ENCODE measurements at regions not wholly inside any gene's neighbourhood (a gene's known extent, or its start where the extent isn't known, plus 50 kb on each side); places are given as distances from the start of the nearest gene placed in this dataset.

DNA sequence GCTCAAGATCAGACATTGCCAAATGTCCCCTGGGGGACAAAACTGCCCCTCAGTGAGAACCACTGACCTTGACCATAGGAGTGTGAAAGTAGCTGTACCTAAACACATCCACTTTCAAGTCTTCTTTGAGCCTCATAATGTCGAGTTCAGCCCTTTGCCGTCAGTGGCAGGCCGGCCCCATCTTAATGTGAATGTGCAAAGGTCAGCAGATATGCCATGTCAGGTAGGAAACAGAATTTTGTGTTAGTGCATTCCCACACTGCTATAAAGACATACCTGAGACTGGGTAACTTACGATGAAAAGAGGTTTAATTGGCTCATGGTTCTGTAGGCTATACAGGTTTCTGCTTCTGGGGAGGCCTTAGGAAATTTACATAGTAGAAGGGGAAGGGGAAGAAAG is 95.1 kb upstream of the PIRT start:
- no peak for TF ChIP-seq L3MBTL2 (conservative IDR thresholded peaks at IDR 0.05)
- TF ChIP-seq ZNF384 (IDR thresholded peaks at IDR 0.05), result no peak
- TF ChIP-seq CTBP1 (IDR thresholded peaks at IDR 0.05; ENCODE audit: borderline replicate concordance), result no peak
- no peak for TF ChIP-seq LEF1 (IDR thresholded peaks at IDR 0.05; ENCODE audit: borderline replicate concordance)
- TF ChIP-seq FOXK2 (IDR thresholded peaks at IDR 0.05), result no peak
- TF ChIP-seq SUZ12 (IDR thresholded peaks at IDR 0.05), result no peak
- CTCF ChIA-PET, result no interaction called here
- POLR2A ChIA-PET, result no interaction called here
- DNase-seq (ENCODE audit: extremely low spot score), result no peak

DNA sequence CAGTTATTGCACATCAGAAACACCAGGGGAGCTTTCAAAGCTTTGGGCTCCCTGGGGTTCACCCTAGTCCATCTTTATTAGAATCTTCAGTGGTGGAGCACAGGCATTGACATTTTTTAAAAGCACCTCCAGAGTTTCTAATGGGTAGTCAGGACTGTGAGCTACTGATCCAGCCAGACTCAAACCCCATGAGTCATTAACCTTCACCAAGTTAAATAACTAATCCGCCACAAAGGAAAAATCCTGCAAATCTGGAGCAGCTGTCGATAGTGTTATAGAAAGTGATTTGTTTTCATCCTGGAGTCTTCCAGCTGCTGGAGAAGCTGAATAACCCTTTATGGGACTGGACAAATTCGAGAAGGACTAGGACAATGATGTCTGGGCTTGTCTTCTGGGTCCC is 93.2 kb upstream of the PIRT start:
- POLR2A ChIA-PET, result no interaction called here
- CTCF ChIA-PET, result no interaction called here
- no peak for TF ChIP-seq FOXA1 (IDR thresholded peaks at IDR 0.05)
- TF ChIP-seq, protein P1, sequence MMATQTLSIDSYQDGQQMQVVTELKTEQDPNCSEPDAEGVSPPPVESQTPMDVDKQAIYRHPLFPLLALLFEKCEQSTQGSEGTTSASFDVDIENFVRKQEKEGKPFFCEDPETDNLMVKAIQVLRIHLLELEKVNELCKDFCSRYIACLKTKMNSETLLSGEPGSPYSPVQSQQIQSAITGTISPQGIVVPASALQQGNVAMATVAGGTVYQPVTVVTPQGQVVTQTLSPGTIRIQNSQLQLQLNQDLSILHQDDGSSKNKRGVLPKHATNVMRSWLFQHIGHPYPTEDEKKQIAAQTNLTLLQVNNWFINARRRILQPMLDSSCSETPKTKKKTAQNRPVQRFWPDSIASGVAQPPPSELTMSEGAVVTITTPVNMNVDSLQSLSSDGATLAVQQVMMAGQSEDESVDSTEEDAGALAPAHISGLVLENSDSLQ (IDR thresholded peaks at IDR 0.05), result no peak
- no peak for TF ChIP-seq FOXM1 (IDR thresholded peaks at IDR 0.05; ENCODE audit: borderline replicate concordance)
- TF ChIP-seq NFRKB (IDR thresholded peaks at IDR 0.05), result no peak
- no peak for TF ChIP-seq LEF1 (IDR thresholded peaks at IDR 0.05; ENCODE audit: borderline replicate concordance)
- TF ChIP-seq ELF4 (IDR thresholded peaks at IDR 0.05), result no peak
- no peak for TF ChIP-seq ARNT (IDR thresholded peaks at IDR 0.05)
- TF ChIP-seq SUZ12 (IDR thresholded peaks at IDR 0.05), result no peak
- no peak for TF ChIP-seq SP1 (IDR thresholded peaks at IDR 0.05)
- TF ChIP-seq HDGF (IDR thresholded peaks at IDR 0.05; ENCODE audit: borderline replicate concordance), result no peak
- TF ChIP-seq FOXK2 (IDR thresholded peaks at IDR 0.05), result no peak
- TF ChIP-seq BHLHE40 (IDR thresholded peaks at IDR 0.05; ENCODE audit: borderline replicate concordance), result no peak
- TF ChIP-seq CTBP1 (IDR thresholded peaks at IDR 0.05; ENCODE audit: borderline replicate concordance), result no peak
- no peak for DNase-seq (ENCODE audit: extremely low spot score)

DNA sequence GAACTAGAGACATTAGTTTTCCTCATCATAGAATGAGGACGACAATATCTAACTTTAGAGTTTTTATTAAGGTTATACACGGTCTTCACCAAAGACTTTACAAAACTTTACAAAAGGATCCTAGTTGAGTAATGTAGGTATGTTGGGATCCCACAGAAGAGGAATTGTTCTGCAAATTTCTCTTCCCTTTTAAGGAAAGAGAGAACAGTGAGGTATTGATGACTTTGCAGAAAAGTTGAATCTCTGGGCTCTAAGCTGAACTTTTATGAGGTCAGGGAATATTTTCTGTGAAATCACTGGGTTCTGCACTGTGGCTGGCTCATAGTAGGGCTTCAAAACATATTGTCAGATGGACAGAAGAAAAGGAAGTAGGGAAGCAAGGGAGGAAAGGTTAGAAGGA is 89.8 kb upstream of the PIRT start:
- ChIA-PET CTCF (no interaction called here), POLR2A (no interaction called here)
- no peak for TF ChIP-seq CTBP1 (IDR thresholded peaks at IDR 0.05; ENCODE audit: borderline replicate concordance)
- TF ChIP-seq L3MBTL2 (conservative IDR thresholded peaks at IDR 0.05), result no peak
- TF ChIP-seq ELF4 (IDR thresholded peaks at IDR 0.05), result no peak
- TF ChIP-seq ZNF384 (IDR thresholded peaks at IDR 0.05), result no peak
- no peak for TF ChIP-seq ARNT (IDR thresholded peaks at IDR 0.05)
- TF ChIP-seq LEF1 (IDR thresholded peaks at IDR 0.05; ENCODE audit: borderline replicate concordance), result no peak
- no peak for TF ChIP-seq FOXK2 (IDR thresholded peaks at IDR 0.05)
- TF ChIP-seq TARDBP (IDR thresholded peaks at IDR 0.05), result no peak
- TF ChIP-seq FOXA1 (IDR thresholded peaks at IDR 0.05), result no peak
- TF ChIP-seq SP1 (IDR thresholded peaks at IDR 0.05), result no peak
- TF ChIP-seq BHLHE40 (IDR thresholded peaks at IDR 0.05; ENCODE audit: borderline replicate concordance), result no peak
- TF ChIP-seq FOXM1 (IDR thresholded peaks at IDR 0.05; ENCODE audit: borderline replicate concordance), result no peak
- TF ChIP-seq SUZ12 (IDR thresholded peaks at IDR 0.05), result no peak
- TF ChIP-seq, protein P1 (IDR thresholded peaks at IDR 0.05), result no peak
- no peak for TF ChIP-seq NFRKB (IDR thresholded peaks at IDR 0.05)
- TF ChIP-seq HDGF (IDR thresholded peaks at IDR 0.05; ENCODE audit: borderline replicate concordance), result no peak
- no peak for DNase-seq (ENCODE audit: extremely low spot score)

DNA sequence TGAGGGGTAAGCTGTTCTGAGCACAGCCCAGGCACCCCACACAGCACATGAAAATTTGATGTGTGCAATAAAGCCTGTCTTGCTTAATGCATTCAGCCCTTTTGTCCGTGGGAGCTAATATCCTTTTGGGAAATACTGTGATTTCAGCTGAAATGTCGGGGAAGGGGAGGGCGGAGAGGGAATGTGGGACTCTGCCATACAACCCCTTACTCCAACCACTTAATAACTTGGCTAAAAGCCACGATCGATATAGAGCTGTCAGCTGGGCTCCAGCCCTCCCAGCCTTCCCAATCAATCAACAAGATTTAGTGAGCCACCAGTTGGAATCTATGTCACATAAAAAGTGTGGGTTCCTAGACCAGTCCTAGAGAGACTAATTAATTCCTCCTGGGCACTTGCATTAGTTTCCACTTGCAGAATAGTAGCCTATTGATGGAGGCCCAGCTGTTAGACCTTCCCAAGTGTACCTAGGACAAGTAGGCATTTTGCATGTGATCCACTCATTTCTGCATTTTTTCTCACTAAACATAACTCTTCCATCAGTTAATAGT is 82.7 kb upstream of the PIRT start:
- POLR2A ChIA-PET, result no interaction called here
- TF ChIP-seq CTBP1 (IDR thresholded peaks at IDR 0.05; ENCODE audit: borderline replicate concordance), result no peak
- TF ChIP-seq ZNF384 (IDR thresholded peaks at IDR 0.05), result no peak
- TF ChIP-seq BHLHE40 (IDR thresholded peaks at IDR 0.05; ENCODE audit: borderline replicate concordance), result no peak
- no peak for TF ChIP-seq FOXM1 (IDR thresholded peaks at IDR 0.05; ENCODE audit: borderline replicate concordance)
- TF ChIP-seq NFRKB (IDR thresholded peaks at IDR 0.05), result no peak
- no peak for TF ChIP-seq FOXK2 (IDR thresholded peaks at IDR 0.05)
- TF ChIP-seq SP1 (IDR thresholded peaks at IDR 0.05), result no peak
- no peak for TF ChIP-seq HDGF (IDR thresholded peaks at IDR 0.05; ENCODE audit: borderline replicate concordance)
- DNase-seq (ENCODE audit: extremely low spot score), result no peak
- CTCF ChIA-PET, result no interaction called here

DNA sequence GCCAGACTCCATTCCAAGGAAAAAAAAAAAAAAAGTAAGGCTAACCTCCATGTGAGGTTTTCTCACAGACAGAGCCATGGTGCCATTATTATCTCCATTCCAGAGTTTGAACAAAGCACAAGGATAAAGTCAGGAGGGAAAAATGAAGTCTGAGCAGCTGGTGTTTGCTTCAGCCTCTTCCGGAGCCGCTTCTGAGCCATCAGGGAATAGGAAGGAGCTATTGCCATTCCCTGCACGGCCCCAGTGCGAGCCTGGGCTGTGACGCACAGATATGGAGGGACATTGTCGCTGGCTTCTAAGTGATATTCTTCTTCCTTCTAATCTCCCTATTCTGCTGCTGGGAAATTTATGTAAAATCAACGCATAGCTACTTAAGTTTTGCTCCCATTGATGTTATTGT is 69.5 kb upstream of the PIRT start:
- no peak for DNase-seq (ENCODE audit: extremely low spot score)
- TF ChIP-seq L3MBTL2 (conservative IDR thresholded peaks at IDR 0.05), result no peak
- no peak for TF ChIP-seq SUZ12 (IDR thresholded peaks at IDR 0.05)
- TF ChIP-seq, protein P1 (IDR thresholded peaks at IDR 0.05), result no peak
- no peak for TF ChIP-seq ARNT (IDR thresholded peaks at IDR 0.05)
- TF ChIP-seq FOXM1 (IDR thresholded peaks at IDR 0.05; ENCODE audit: borderline replicate concordance), result no peak
- TF ChIP-seq FOXK2 (IDR thresholded peaks at IDR 0.05), result no peak
- no peak for TF ChIP-seq ZNF384 (IDR thresholded peaks at IDR 0.05)
- TF ChIP-seq LEF1 (IDR thresholded peaks at IDR 0.05; ENCODE audit: borderline replicate concordance), result no peak
- no peak for TF ChIP-seq NFRKB (IDR thresholded peaks at IDR 0.05)
- CTCF ChIA-PET, result no interaction called here
- POLR2A ChIA-PET, result no interaction called here

DNA sequence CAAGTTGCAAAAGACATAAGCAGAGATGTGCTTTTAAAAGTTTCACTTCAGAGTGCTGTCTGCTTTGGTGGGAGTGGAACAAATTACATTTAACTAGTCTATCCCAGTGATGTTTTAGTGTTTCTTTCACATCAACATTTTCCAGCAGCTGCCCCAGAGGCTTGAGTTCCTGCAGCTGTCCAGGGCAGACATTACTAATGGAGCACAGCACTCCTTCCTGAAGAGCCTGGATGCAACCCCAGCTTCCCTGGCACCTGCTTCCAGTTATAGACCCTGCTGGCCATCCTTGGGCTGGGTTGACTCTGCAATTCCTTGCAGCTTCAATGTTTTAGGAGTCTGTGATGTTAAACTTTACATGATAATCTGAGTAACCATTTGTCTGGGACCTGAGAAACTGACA is 61.4 kb upstream of the PIRT start:
- DNase-seq (ENCODE audit: extremely low spot score), result no peak
- CTCF ChIA-PET, result no interaction called here
- POLR2A ChIA-PET, result no interaction called here
- TF ChIP-seq TARDBP (IDR thresholded peaks at IDR 0.05) (no peak), SUZ12 (IDR thresholded peaks at IDR 0.05) (no peak), BHLHE40 (IDR thresholded peaks at IDR 0.05; ENCODE audit: borderline replicate concordance) (no peak), L3MBTL2 (conservative IDR thresholded peaks at IDR 0.05) (no peak), ZNF384 (IDR thresholded peaks at IDR 0.05) (no peak), ARNT (IDR thresholded peaks at IDR 0.05) (no peak), ELF4 (IDR thresholded peaks at IDR 0.05) (no peak), FOXA1 (IDR thresholded peaks at IDR 0.05) (no peak), LEF1 (IDR thresholded peaks at IDR 0.05; ENCODE audit: borderline replicate concordance) (no peak), CTBP1 (IDR thresholded peaks at IDR 0.05; ENCODE audit: borderline replicate concordance) (no peak)
- TF ChIP-seq, protein P1 (IDR thresholded peaks at IDR 0.05), result no peak
